ENCODE measurements at regions not wholly inside any gene's neighbourhood (a gene's known extent, or its start where the extent isn't known, plus 50 kb on each side); places are given as distances from the start of the nearest gene placed in this dataset.

GRCh38 chr15:24877174-24877573 is 77.6 kb upstream of the SNRPN start:
- Histone ChIP-seq H4K20me1 (ENCODE audit: insufficient read depth, poor library complexity, severe bottlenecking) (no peaks in the 10 kb centered on the region), H3K36me3 (replicated peaks; ENCODE audit: insufficient read depth, low read depth) (no peaks in the 10 kb centered on the region), H3K9me3 (ENCODE audit: low read depth) (no peaks in the 10 kb centered on the region), H3K4me2 (no peak overlapping the region), H3K79me2 (no peaks in the 10 kb centered on the region), H3K4me3 (no peak overlapping the region), H3K4me1 (ENCODE audit: insufficient read depth) (no peaks in the 10 kb centered on the region), H3K27ac (no peak overlapping the region), H2AFZ (no peak overlapping the region), H3K9me2 (replicated peaks; ENCODE audit: insufficient read depth) (no peaks in the 10 kb centered on the region), H3K27me3 (no peaks in the 10 kb centered on the region)
- no peak for DNase-seq (ENCODE audit: low spot score)
- WGBS (ENCODE audit: low lambda C conversion rate, missing lambda C conversion rate), result 86% methylated on average over 7 of the region's 7 CpGs
- no peak for TF ChIP-seq EZH2phosphoT487 (IDR thresholded peaks at IDR 0.05; ENCODE audit: low read depth, severe bottlenecking, unreplicated experiment)
- no peak for TF ChIP-seq CTCF (IDR thresholded peaks at IDR 0.05; ENCODE audit: poor library complexity)
- no peak for TF ChIP-seq EZH2 (IDR thresholded peaks at IDR 0.05; ENCODE audit: borderline replicate concordance)

- Histone ChIP-seq H3K9me3 (ENCODE audit: low read depth) (no peaks in the 10 kb centered on the region), H2AFZ (no peak overlapping the region), H3K27ac (no peak overlapping the region), H3K9me2 (replicated peaks; ENCODE audit: insufficient read depth) (no peaks in the 10 kb centered on the region), H3K79me2 (no peaks in the 10 kb centered on the region), H4K20me1 (ENCODE audit: insufficient read depth, poor library complexity, severe bottlenecking) (no peaks in the 10 kb centered on the region), H3K4me3 (no peak overlapping the region), H3K4me2 (no peak overlapping the region), H3K27me3 (no peaks in the 10 kb centered on the region), H3K36me3 (replicated peaks; ENCODE audit: insufficient read depth, low read depth) (no peaks in the 10 kb centered on the region), H3K4me1 (ENCODE audit: insufficient read depth) (no peaks in the 10 kb centered on the region)
- WGBS (ENCODE audit: low lambda C conversion rate, missing lambda C conversion rate), result 93% methylated on average over 35 of the region's 37 CpGs
- no peak for DNase-seq (ENCODE audit: low spot score)
- no peak for TF ChIP-seq EZH2 (IDR thresholded peaks at IDR 0.05; ENCODE audit: borderline replicate concordance)
- TF ChIP-seq EZH2phosphoT487 (IDR thresholded peaks at IDR 0.05; ENCODE audit: low read depth, severe bottlenecking, unreplicated experiment), result no peak
These were observed 76.6 kb upstream of the SNRPN start for GRCh38 chr15:24878153-24878552.

GRCh38 chr15:24879492-24879891 is 75.3 kb upstream of the SNRPN start:
- H3K4me3 ChIP-seq, result no peak overlapping the region
- no peak for DNase-seq (ENCODE audit: low spot score)
- 75% methylated on average over 2 of the region's 2 CpGs for WGBS (ENCODE audit: low lambda C conversion rate, missing lambda C conversion rate)
- no peaks in the 10 kb centered on the region for H4K20me1 ChIP-seq (ENCODE audit: insufficient read depth, poor library complexity, severe bottlenecking)
- no peak overlapping the region for H3K4me2 ChIP-seq
- TF ChIP-seq EZH2 (IDR thresholded peaks at IDR 0.05; ENCODE audit: borderline replicate concordance) (no peak), EZH2phosphoT487 (IDR thresholded peaks at IDR 0.05; ENCODE audit: low read depth, severe bottlenecking, unreplicated experiment) (no peak), CTCF (IDR thresholded peaks at IDR 0.05; ENCODE audit: poor library complexity) (no peak)
- H3K9me3 ChIP-seq (ENCODE audit: low read depth), result no peaks in the 10 kb centered on the region
- no peaks in the 10 kb centered on the region for H3K27me3 ChIP-seq
- H3K79me2 ChIP-seq, result no peaks in the 10 kb centered on the region
- H2AFZ ChIP-seq, result no peak overlapping the region
- no peak overlapping the region for H3K27ac ChIP-seq
- no peaks in the 10 kb centered on the region for H3K36me3 ChIP-seq (replicated peaks; ENCODE audit: insufficient read depth, low read depth)
- no peaks in the 10 kb centered on the region for H3K4me1 ChIP-seq (ENCODE audit: insufficient read depth)
- H3K9me2 ChIP-seq (replicated peaks; ENCODE audit: insufficient read depth), result no peaks in the 10 kb centered on the region

GRCh38 chr15:24880663-24881062 is 74.1 kb upstream of the SNRPN start:
- 75% methylated on average over 8 of the region's 8 CpGs for WGBS (ENCODE audit: low lambda C conversion rate, missing lambda C conversion rate)

More at GRCh38 chr15:24880663-24881062, 74.1 kb upstream of the SNRPN start:
- Histone ChIP-seq H3K27ac (no peak overlapping the region), H2AFZ (no peak overlapping the region), H3K4me2 (no peak overlapping the region), H3K4me3 (no peak overlapping the region), H4K20me1 (ENCODE audit: insufficient read depth, poor library complexity, severe bottlenecking) (no peaks in the 10 kb centered on the region), H3K79me2 (no peaks in the 10 kb centered on the region), H3K4me1 (ENCODE audit: insufficient read depth) (no peaks in the 10 kb centered on the region), H3K27me3 (no peaks in the 10 kb centered on the region), H3K9me3 (ENCODE audit: low read depth) (no peaks in the 10 kb centered on the region), H3K9me2 (replicated peaks; ENCODE audit: insufficient read depth) (no peaks in the 10 kb centered on the region), H3K36me3 (replicated peaks; ENCODE audit: insufficient read depth, low read depth) (no peaks in the 10 kb centered on the region)
- no peak for DNase-seq (ENCODE audit: low spot score)
- no peak for TF ChIP-seq CTCF (IDR thresholded peaks at IDR 0.05; ENCODE audit: poor library complexity)
- TF ChIP-seq EZH2phosphoT487 (IDR thresholded peaks at IDR 0.05; ENCODE audit: low read depth, severe bottlenecking, unreplicated experiment), result no peak
- no peak for TF ChIP-seq EZH2 (IDR thresholded peaks at IDR 0.05; ENCODE audit: borderline replicate concordance)
